ENCODE measurements at regions not wholly inside any gene's neighbourhood (a gene's known extent, or its start where the extent isn't known, plus 50 kb on each side); places are given as distances from the start of the nearest gene placed in this dataset.

DNA sequence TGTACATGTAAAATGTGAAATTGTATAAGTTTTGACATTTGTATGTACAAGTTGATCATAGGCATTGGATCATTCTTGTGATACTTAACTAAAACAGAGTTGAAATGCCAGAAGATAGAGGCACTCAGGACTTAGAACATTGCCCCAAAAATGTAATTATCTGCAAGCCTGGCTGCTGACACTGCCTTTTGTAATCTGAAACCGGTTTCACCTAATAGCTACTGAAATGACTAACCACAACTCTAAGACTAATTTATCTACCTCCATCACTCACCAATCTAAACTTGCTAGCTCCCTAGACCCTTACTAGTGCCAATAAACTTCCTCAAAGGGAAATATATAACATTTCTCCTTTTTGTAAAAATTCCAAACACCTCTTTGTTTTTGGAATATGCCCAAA is 2596.2 kb downstream of the PCDH9 start:
- Histone ChIP-seq H3K4me3 (ENCODE audit: insufficient read depth, low read depth, low read length) (no peak overlapping the region), H4K91ac (ENCODE audit: insufficient read depth, low read depth, low read length) (no peak overlapping the region), H3K27ac (ENCODE audit: insufficient read depth, low read length) (no peak overlapping the region), H3K36me3 (ENCODE audit: control insufficient read depth, insufficient read depth, low read length) (no peaks in the 10 kb centered on the region), H3K4me1 (ENCODE audit: control insufficient read depth, insufficient read depth, low read length) (no peaks in the 10 kb centered on the region), H3K9me1 (ENCODE audit: insufficient read depth, low read length) (no peaks in the 10 kb centered on the region; the same call in 1 of the 2 replicates), H3K4me2 (ENCODE audit: low read depth, low read length) (no peak overlapping the region), H2BK20ac (ENCODE audit: low read depth, low read length) (no peak overlapping the region), H4K8ac (ENCODE audit: low read depth in 2 of 2, low read length in 2 of 2) (no peak overlapping the region), H2BK120ac (ENCODE audit: low read depth, low read length) (no peak overlapping the region), H3K79me1 (ENCODE audit: low read depth in 1 of 2, low read length in 2 of 2) (no peaks in the 10 kb centered on the region), H3K9ac (ENCODE audit: low read depth, low read length) (no peak overlapping the region), H2BK15ac (ENCODE audit: low read depth, low read length) (no peak overlapping the region), H3K27me3 (ENCODE audit: control insufficient read depth, insufficient read depth, low read length) (no peaks in the 10 kb centered on the region), H2AFZ (replicated peaks; ENCODE audit: low read length, poor library complexity) (no peak overlapping the region), H3K18ac (ENCODE audit: low read depth, low read length) (no peak overlapping the region), H2BK5ac (ENCODE audit: low read depth, low read length, poor library complexity, severe bottlenecking) (no peak overlapping the region), H2AK5ac (ENCODE audit: low read depth, low read length) (no peak overlapping the region), H3K23ac (ENCODE audit: low read depth, low read length) (no peak overlapping the region), H4K5ac (ENCODE audit: low read depth, low read length) (no peak overlapping the region), H3K4ac (ENCODE audit: low read depth, low read length) (no peak overlapping the region), H3K56ac (ENCODE audit: extremely low read depth, insufficient read depth, low read length) (no peak overlapping the region), H3K14ac (replicated peaks; ENCODE audit: low read depth, low read length) (no peak overlapping the region), H4K20me1 (ENCODE audit: insufficient read depth, low read length) (no peaks in the 10 kb centered on the region), H2AK9ac (replicated peaks; ENCODE audit: low read depth, low read length, poor library complexity) (no peak overlapping the region), H3K9me3 (ENCODE audit: control insufficient read depth, insufficient read depth, low read length) (no peaks in the 10 kb centered on the region)
- WGBS, 2 experiments (ENCODE audit: extremely low coverage in 2 of 2, insufficient read length in 1 of 2): no CpG with 5 or more reads among the region's 1 CpG
- in situ Hi-C loops (cut with MboI; ENCODE audit: low sequenced_read_pairs) (no loop called here), dilution Hi-C loops (cut with HindIII; ENCODE audit: low sequenced_read_pairs, unreplicated experiment) (no loop called here), intact Hi-C loops (cut with micrococcal nuclease) (no loop called here)
- TF ChIP-seq POLR2A (IDR thresholded peaks at IDR 0.05; ENCODE audit: low read depth, low read length) (no peak), FOS (IDR thresholded peaks at IDR 0.05; ENCODE audit: low read depth, low read length) (no peak), SMC3 (IDR thresholded peaks at IDR 0.05; ENCODE audit: low read depth, low read length) (no peak), MXI1 (IDR thresholded peaks at IDR 0.05; ENCODE audit: borderline replicate concordance, low read depth, low read length) (no peak), BHLHE40 (IDR thresholded peaks at IDR 0.05; ENCODE audit: low read depth, low read length) (no peak), CEBPB (IDR thresholded peaks at IDR 0.05; ENCODE audit: low read depth, low read length) (no peak), MAFK (IDR thresholded peaks at IDR 0.05; ENCODE audit: low read depth, low read length) (no peak), RCOR1 (IDR thresholded peaks at IDR 0.05; ENCODE audit: insufficient replicate concordance, low read length) (no peak), NFE2L2 (IDR thresholded peaks at IDR 0.05; ENCODE audit: low read depth, low read length) (no peak), CHD1 (IDR thresholded peaks at IDR 0.05; ENCODE audit: low read depth, low read length) (no peak), MAZ (IDR thresholded peaks at IDR 0.05; ENCODE audit: borderline replicate concordance, low read depth, low read length) (no peak), RAD21 (IDR thresholded peaks at IDR 0.05; ENCODE audit: low read length) (no peak)
- TF ChIP-seq, protein P1, sequence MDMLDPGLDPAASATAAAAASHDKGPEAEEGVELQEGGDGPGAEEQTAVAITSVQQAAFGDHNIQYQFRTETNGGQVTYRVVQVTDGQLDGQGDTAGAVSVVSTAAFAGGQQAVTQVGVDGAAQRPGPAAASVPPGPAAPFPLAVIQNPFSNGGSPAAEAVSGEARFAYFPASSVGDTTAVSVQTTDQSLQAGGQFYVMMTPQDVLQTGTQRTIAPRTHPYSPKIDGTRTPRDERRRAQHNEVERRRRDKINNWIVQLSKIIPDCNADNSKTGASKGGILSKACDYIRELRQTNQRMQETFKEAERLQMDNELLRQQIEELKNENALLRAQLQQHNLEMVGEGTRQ (IDR thresholded peaks at IDR 0.05; ENCODE audit: low read depth, low read length): no peak
- TF ChIP-seq, protein P2, sequence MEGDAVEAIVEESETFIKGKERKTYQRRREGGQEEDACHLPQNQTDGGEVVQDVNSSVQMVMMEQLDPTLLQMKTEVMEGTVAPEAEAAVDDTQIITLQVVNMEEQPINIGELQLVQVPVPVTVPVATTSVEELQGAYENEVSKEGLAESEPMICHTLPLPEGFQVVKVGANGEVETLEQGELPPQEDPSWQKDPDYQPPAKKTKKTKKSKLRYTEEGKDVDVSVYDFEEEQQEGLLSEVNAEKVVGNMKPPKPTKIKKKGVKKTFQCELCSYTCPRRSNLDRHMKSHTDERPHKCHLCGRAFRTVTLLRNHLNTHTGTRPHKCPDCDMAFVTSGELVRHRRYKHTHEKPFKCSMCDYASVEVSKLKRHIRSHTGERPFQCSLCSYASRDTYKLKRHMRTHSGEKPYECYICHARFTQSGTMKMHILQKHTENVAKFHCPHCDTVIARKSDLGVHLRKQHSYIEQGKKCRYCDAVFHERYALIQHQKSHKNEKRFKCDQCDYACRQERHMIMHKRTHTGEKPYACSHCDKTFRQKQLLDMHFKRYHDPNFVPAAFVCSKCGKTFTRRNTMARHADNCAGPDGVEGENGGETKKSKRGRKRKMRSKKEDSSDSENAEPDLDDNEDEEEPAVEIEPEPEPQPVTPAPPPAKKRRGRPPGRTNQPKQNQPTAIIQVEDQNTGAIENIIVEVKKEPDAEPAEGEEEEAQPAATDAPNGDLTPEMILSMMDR (conservative IDR thresholded peaks at IDR 0.05; ENCODE audit: low read depth, low read length): no peak
- TF ChIP-seq, protein P3, sequence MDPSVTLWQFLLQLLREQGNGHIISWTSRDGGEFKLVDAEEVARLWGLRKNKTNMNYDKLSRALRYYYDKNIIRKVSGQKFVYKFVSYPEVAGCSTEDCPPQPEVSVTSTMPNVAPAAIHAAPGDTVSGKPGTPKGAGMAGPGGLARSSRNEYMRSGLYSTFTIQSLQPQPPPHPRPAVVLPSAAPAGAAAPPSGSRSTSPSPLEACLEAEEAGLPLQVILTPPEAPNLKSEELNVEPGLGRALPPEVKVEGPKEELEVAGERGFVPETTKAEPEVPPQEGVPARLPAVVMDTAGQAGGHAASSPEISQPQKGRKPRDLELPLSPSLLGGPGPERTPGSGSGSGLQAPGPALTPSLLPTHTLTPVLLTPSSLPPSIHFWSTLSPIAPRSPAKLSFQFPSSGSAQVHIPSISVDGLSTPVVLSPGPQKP (IDR thresholded peaks at IDR 0.05; ENCODE audit: borderline replicate concordance, low read depth, low read length): no peak
- ATAC-seq (ENCODE audit: low read depth) (no peak), DNase-seq (no peak)
- BruUV-seq (replicated peaks): no TSS peak
- ChIA-PET CTCF (no interaction called here), POLR2A (ENCODE audit: unreplicated experiment) (no interaction called here)
